Fibroblast of lung (primary cell): ENCODE measurements at regions not wholly inside any gene's neighbourhood (a gene's known extent, or its start where the extent isn't known, plus 50 kb on each side); places are given as distances from the start of the nearest gene placed in this dataset.

Experiments
- DNase-seq, 2 donors: peaks; one replicate each; pipeline versions ENCODE4 v3.0.0 to v3.0.0-alpha.2; 2010; ENCODE audit warnings: low read depth in 2 of 2
- H2AFZ ChIP-seq: 2 replicates; pipeline ENCODE4 v1.5.1; 2012; ENCODE audit warnings: low read length, control low read depth, inconsistent platforms
- H3K27ac ChIP-seq: 2 replicates; pipeline ENCODE4 v1.5.1; 2011; ENCODE audit warnings: low read length, control low read depth; ENCODE audit not compliant: insufficient read depth
- H3K27me3 ChIP-seq: 2 replicates; pipeline ENCODE4 v1.5.1; 2011; ENCODE audit warnings: mild to moderate bottlenecking, low read length; ENCODE audit not compliant: control insufficient read depth, insufficient read depth
- H3K36me3 ChIP-seq: 2 replicates; pipeline ENCODE4 v1.5.1; 2011; ENCODE audit warnings: low read length; ENCODE audit not compliant: control insufficient read depth, insufficient read depth
- H3K4me1 ChIP-seq: 2 replicates; pipeline ENCODE4 v1.5.1; 2011; ENCODE audit warnings: low read length; ENCODE audit not compliant: control insufficient read depth, insufficient read depth; ENCODE audit errors: extremely low read depth
- H3K4me2 ChIP-seq: 2 replicates; pipeline ENCODE4 v1.5.1; 2011; ENCODE audit warnings: low read length, control low read depth; ENCODE audit not compliant: insufficient read depth; ENCODE audit errors: extremely low read depth
- H3K4me3 ChIP-seq, 4 experiments: fragments of 200-600 bp in 1 of 4; sonication (generic) in 1 of 4; replicated peaks in 1 of 4; 2 replicates each; pipeline ENCODE4 v1.5.1; 2011 to 2016; ENCODE audit warnings: low read length in 4 of 4, low read depth in 3 of 4, mild to moderate bottlenecking in 3 of 4, control low read depth in 2 of 4, inconsistent platforms in 1 of 4, mixed read lengths in 1 of 4; ENCODE audit not compliant: insufficient read depth in 1 of 4; ENCODE audit errors: control extremely low read depth in 1 of 4
- H3K79me2 ChIP-seq: 2 replicates; pipeline ENCODE4 v1.5.1; 2012; ENCODE audit warnings: mild to moderate bottlenecking, low read length, inconsistent platforms; ENCODE audit not compliant: control insufficient read depth, insufficient read depth
- H3K9ac ChIP-seq: 2 replicates; pipeline ENCODE4 v1.5.1; 2011; ENCODE audit warnings: mild to moderate bottlenecking, low read length, control low read depth; ENCODE audit not compliant: insufficient read depth
- H3K9me3 ChIP-seq: 2 replicates; pipeline ENCODE4 v1.5.1; 2012; ENCODE audit warnings: low read depth, low read length; ENCODE audit not compliant: control insufficient read depth, insufficient read depth
- H4K20me1 ChIP-seq: 2 replicates; pipeline ENCODE4 v1.5.1; 2011; ENCODE audit warnings: low read length; ENCODE audit not compliant: control insufficient read depth, insufficient read depth; ENCODE audit errors: extremely low read depth
- CTCF ChIP-seq, 2 donors: IDR thresholded peaks in 1 of 2; conservative IDR thresholded peaks in 1 of 2; 1 replicate in 1 of 2; 2 replicates in 1 of 2; pipeline ENCODE4 v1.5.1; 2011 to 2012; ENCODE audit warnings: low read length in 2 of 2, control low read depth in 1 of 2, inconsistent platforms in 1 of 2, low read depth in 1 of 2, mild to moderate bottlenecking in 1 of 2
- EZH2 ChIP-seq: IDR thresholded peaks from 2 replicates; pipeline ENCODE4 v1.5.1; 2012; ENCODE audit warnings: low read length, control low read depth, mild to moderate bottlenecking; ENCODE audit errors: missing control alignments

- no peak overlapping the region for H3K4me2 ChIP-seq
- H4K20me1 ChIP-seq = no peaks in the 10 kb centered on the region
- no peaks in the 10 kb centered on the region for H3K4me1 ChIP-seq
- no peak overlapping the region for H2AFZ ChIP-seq
- no peaks in the 10 kb centered on the region for H3K27me3 ChIP-seq
- H3K9ac ChIP-seq = no peak overlapping the region
- H3K9me3 ChIP-seq = no peaks in the 10 kb centered on the region
- H3K36me3 ChIP-seq = no peaks in the 10 kb centered on the region
- H3K79me2 ChIP-seq = no peaks in the 10 kb centered on the region
- TF ChIP-seq CTCF (conservative IDR thresholded peaks at IDR 0.05 in 1 of 2, IDR thresholded peaks at IDR 0.05 in 1 of 2; ENCODE audit: low read depth in 1 of 2, low read length in 2 of 2) = no peak
- TF ChIP-seq EZH2 = no peak
- DNase-seq = no peak
- no peak overlapping the region for H3K27ac ChIP-seq
- H3K4me3 ChIP-seq = no peak overlapping the region
Measured at GRCh38 chr12:58293308-58293982, 352.1 kb downstream of the ATP23 start.

DNA sequence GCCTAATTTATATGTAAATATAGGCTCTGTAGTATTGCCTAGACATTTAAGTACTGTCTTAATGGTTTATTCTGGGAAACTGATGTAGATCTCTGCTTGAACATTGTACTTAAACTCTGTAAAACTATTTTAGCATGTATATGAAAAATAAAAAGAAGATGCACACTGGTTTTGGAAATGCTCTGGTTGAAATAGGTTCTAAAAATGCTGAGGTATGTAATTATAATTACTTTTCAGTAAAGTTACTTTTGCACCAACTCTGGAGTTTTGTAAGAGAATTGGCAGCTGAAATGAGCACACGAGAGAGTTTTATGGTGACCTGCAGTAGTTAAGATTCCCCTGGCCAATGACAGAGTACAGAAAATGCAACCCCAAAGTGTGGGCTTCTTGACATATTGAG is 353.9 kb downstream of the ATP23 start:
- H3K79me2 ChIP-seq = no peaks in the 10 kb centered on the region
- no peaks in the 10 kb centered on the region for H3K9me3 ChIP-seq
- H3K4me3 ChIP-seq = no peak overlapping the region
- no peaks in the 10 kb centered on the region for H3K4me1 ChIP-seq
- H3K9ac ChIP-seq = no peak overlapping the region
- H2AFZ ChIP-seq = no peak overlapping the region
- no peaks in the 10 kb centered on the region for H3K36me3 ChIP-seq
- H3K27ac ChIP-seq = no peak overlapping the region
- no peaks in the 10 kb centered on the region for H3K27me3 ChIP-seq
- TF ChIP-seq EZH2 (no peak), CTCF (conservative IDR thresholded peaks at IDR 0.05 in 1 of 2, IDR thresholded peaks at IDR 0.05 in 1 of 2; ENCODE audit: low read depth in 1 of 2, low read length in 2 of 2) (no peak)
- no peaks in the 10 kb centered on the region for H4K20me1 ChIP-seq
- H3K4me2 ChIP-seq = no peak overlapping the region
- no peak for DNase-seq

DNA sequence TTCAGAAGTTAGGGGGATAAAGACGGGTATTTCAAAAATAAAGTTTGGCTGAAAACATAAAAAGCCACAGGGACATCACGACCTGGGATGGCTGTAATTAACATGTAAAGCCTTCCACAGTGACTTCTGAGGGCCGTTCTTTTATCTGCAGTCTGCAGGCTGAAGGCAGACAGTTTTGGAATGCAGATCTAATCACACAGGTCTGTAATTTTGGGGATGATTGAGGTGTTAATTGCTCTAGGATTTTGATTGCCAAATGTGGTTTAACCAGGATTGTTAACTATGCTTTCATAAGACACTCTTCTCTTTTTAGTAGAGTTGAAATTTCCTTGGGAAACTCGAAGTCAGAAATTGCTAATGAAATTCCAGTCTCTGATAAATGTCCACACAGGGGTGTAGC is 355.5 kb downstream of the ATP23 start:
- Histone ChIP-seq H3K4me3 (no peak overlapping the region), H3K4me1 (no peaks in the 10 kb centered on the region), H3K9ac (no peak overlapping the region), H4K20me1 (no peaks in the 10 kb centered on the region), H3K27me3 (no peaks in the 10 kb centered on the region), H3K27ac (no peak overlapping the region), H3K4me2 (no peak overlapping the region), H3K9me3 (no peaks in the 10 kb centered on the region), H3K79me2 (no peaks in the 10 kb centered on the region), H3K36me3 (no peaks in the 10 kb centered on the region), H2AFZ (no peak overlapping the region)
- no peak for TF ChIP-seq CTCF (conservative IDR thresholded peaks at IDR 0.05 in 1 of 2, IDR thresholded peaks at IDR 0.05 in 1 of 2; ENCODE audit: low read depth in 1 of 2, low read length in 2 of 2)
- no peak for TF ChIP-seq EZH2
- DNase-seq = peak in 1 of 2 donors; percentile 23
